Tibial artery (tissue), 4 donors: ENCODE measurements at regions not wholly inside any gene's neighbourhood (a gene's known extent, or its start where the extent isn't known, plus 50 kb on each side); places are given as distances from the start of the nearest gene placed in this dataset.

Experiments
- DNase-seq, 2 donors: peaks; one replicate each; pipeline ENCODE4 v3.0.0-alpha.2; 2019
- H3K27ac ChIP-seq, 2 donors: fragments of 200-600 bp; sonication (generic) in 1 of 2; 1 replicate in 1 of 2; 2 replicates in 1 of 2; pipeline ENCODE4 v1.5.1; 2018 to 2019; ENCODE audit warnings: mild to moderate bottlenecking in 1 of 2
- H3K27me3 ChIP-seq, 2 donors: fragments of 200-600 bp; sonication (generic) in 1 of 2; one replicate each; pipeline versions ENCODE4 v1.5.1 to v1.6.0; 2016 to 2019
- H3K36me3 ChIP-seq, 3 donors: fragments of 200-600 bp; sonication (generic) in 2 of 3; one replicate each; pipeline ENCODE4 v1.5.1; 2016 to 2019; ENCODE audit warnings: mild to moderate bottlenecking in 2 of 3
- H3K4me1 ChIP-seq, 4 donors: fragments of 200-600 bp; sonication (generic) in 2 of 4; 1 replicate in 3 of 4; 2 replicates in 1 of 4; pipeline ENCODE4 v1.5.1; 2016 to 2019
- H3K4me3 ChIP-seq, 2 donors: fragments of 200-600 bp; sonication (generic) in 1 of 2; 1 replicate in 1 of 2; 2 replicates in 1 of 2; pipeline ENCODE4 v1.5.1; 2018 to 2019; ENCODE audit warnings: mild to moderate bottlenecking in 2 of 2
- H3K9me3 ChIP-seq, 3 donors: fragments of 200-600 bp; sonication (generic) in 1 of 3; one replicate each; pipeline ENCODE4 v1.5.1; 2016 to 2019
- intact Hi-C: fragments of 100-400 bp; cut with DNase I; formaldehyde crosslinking; loops from one replicate; pipeline ENCODE4 v1.15.0; 2023; ENCODE audit warnings: low total_unique reads
- TF ChIP-seq, protein P1 (sequence below), 2 experiments: fragments of 200-600 bp in 1 of 2; fragments of 450-650 bp in 1 of 2; IDR thresholded peaks; one replicate each; pipeline ENCODE4 v1.5.1; 2017 to 2019; ENCODE audit warnings: antibody characterized with exemption in 2 of 2, mild to moderate bottlenecking in 1 of 2, moderate library complexity in 1 of 2

DNA sequence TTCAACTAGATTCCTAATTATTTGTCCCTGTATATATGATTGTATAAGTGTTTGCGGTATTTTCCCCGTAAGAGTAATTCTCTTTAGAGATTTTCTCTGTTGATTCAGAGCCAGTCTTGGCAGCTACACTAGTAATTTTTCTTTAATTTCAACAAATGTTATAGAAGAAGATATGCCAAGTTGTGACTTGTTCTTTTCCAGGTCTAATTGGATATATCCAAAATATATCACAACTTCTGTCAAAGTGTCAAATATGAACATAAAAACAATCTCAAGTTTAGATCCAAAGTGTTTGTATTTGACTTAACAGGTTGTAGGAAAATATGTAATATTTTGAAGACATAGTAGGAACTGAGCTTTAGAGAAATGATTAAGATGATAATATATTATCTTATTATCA, 733.9 kb upstream of the SLITRK5 start:
- H3K4me1 ChIP-seq, result no peaks in the 10 kb centered on the region
- DNase-seq, result no peak

DNA sequence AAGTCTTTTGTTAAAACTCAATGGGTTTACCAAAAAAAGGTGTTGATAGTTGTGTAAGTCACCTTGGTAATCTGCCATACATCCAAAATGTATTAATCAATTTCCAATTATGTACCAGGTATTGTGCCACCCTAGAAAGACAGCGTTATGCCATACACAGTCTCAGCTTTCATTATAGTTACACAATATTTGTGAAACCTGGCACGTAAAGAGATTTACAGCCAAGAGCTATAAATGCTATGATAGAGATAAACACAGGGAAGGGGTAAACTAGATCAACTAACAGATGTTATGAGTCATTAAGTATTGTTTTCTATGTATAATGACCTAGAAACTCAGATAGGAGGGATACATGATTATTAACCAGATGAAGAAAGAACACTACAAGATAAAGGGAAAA, 725.6 kb upstream of the SLITRK5 start:
- Histone ChIP-seq H3K4me3 (no peak overlapping the region), H3K4me1 (no peaks in the 10 kb centered on the region), H3K9me3 (no peaks in the 10 kb centered on the region), H3K27me3 (no peaks in the 10 kb centered on the region), H3K27ac (no peak overlapping the region), H3K36me3 (no peaks in the 10 kb centered on the region)
- no peak for DNase-seq
- intact Hi-C loops, result no loop called here
- TF ChIP-seq, protein P1, sequence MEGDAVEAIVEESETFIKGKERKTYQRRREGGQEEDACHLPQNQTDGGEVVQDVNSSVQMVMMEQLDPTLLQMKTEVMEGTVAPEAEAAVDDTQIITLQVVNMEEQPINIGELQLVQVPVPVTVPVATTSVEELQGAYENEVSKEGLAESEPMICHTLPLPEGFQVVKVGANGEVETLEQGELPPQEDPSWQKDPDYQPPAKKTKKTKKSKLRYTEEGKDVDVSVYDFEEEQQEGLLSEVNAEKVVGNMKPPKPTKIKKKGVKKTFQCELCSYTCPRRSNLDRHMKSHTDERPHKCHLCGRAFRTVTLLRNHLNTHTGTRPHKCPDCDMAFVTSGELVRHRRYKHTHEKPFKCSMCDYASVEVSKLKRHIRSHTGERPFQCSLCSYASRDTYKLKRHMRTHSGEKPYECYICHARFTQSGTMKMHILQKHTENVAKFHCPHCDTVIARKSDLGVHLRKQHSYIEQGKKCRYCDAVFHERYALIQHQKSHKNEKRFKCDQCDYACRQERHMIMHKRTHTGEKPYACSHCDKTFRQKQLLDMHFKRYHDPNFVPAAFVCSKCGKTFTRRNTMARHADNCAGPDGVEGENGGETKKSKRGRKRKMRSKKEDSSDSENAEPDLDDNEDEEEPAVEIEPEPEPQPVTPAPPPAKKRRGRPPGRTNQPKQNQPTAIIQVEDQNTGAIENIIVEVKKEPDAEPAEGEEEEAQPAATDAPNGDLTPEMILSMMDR (IDR thresholded peaks at IDR 0.05), result no peak

More for the DNA sequence above, 733.9 kb upstream of the SLITRK5 start:
- TF ChIP-seq, protein P1 (IDR thresholded peaks at IDR 0.05), result no peak
- no peak overlapping the region for H3K27ac ChIP-seq
- no peak overlapping the region for H3K4me3 ChIP-seq
- H3K36me3 ChIP-seq, result no peaks in the 10 kb centered on the region
- no peaks in the 10 kb centered on the region for H3K9me3 ChIP-seq
- intact Hi-C loops, result no loop called here
- no peaks in the 10 kb centered on the region for H3K27me3 ChIP-seq

DNA sequence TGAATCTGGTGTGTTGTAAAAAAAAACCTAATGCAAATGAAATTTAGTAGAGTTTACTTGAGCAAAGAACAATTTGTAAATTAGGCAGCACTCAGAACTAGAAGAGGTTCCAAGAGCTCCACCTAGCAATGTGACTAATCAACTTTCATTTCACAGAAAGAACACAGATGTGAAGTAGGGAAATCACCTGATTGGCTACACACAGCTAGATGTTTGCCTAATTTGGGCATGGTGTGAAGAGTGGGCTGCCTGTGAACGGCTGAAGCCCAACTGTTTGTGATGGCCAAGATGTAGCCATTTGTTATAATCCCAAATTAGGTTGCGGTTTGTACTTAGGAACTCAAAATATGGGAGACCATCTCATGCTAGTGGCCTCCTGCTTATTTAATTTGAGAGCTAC, 724.4 kb upstream of the SLITRK5 start:
- Histone ChIP-seq H3K4me1 (no peaks in the 10 kb centered on the region), H3K27ac (no peak overlapping the region), H3K36me3 (no peaks in the 10 kb centered on the region), H3K27me3 (no peaks in the 10 kb centered on the region), H3K9me3 (no peaks in the 10 kb centered on the region), H3K4me3 (no peak overlapping the region)
- TF ChIP-seq, protein P1 (IDR thresholded peaks at IDR 0.05), result no peak
- intact Hi-C loops, result no loop called here
- no peak for DNase-seq

DNA sequence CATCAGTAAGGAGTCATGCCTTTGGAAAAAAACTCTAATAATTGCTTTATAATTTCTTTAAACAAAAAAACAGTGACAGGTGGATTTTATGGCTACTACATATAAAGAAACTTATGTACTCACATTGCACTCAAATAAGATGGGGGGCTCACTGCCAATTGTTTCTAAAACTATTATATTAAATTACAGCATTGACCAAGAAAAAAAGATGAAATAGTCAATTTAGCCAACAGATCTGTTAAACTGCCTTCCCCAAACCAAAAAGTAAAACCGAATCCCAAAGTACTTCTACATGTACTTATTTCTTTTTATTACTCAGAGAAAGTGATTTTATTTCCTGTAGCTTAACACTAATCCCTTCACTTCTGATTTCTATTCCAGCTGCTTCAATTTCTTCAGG, 716.8 kb upstream of the SLITRK5 start:
- no peaks in the 10 kb centered on the region for H3K4me1 ChIP-seq
- no peaks in the 10 kb centered on the region for H3K27me3 ChIP-seq
- intact Hi-C loops, result no loop called here

DNA sequence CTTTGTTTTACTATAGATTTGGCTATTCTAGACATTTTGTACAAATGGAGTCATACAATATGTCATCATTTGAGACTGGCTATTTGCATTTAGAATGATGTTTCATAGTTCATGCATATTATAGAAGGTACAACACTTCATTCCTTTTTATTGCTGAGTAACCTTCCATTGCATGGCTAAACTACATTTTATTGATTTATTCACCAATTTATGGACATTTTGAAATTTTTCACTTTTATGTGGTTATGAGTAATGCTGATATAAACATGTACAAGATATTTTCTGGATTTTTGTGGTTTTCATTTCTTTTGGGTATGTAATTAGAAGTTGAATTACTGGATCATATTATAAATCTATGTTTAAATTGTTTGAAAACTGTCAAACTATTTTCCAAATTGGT, 710.3 kb upstream of the SLITRK5 start:
- Histone ChIP-seq H3K9me3 (no peaks in the 10 kb centered on the region), H3K36me3 (no peaks in the 10 kb centered on the region), H3K4me1 (no peaks in the 10 kb centered on the region), H3K27ac (no peak overlapping the region), H3K4me3 (no peak overlapping the region), H3K27me3 (no peaks in the 10 kb centered on the region)
- no peak for DNase-seq
- TF ChIP-seq, protein P1 (IDR thresholded peaks at IDR 0.05), result no peak
- intact Hi-C loops, result no loop called here

More for the DNA sequence above, 716.8 kb upstream of the SLITRK5 start:
- no peaks in the 10 kb centered on the region for H3K36me3 ChIP-seq
- no peaks in the 10 kb centered on the region for H3K9me3 ChIP-seq
- no peak for DNase-seq
- H3K27ac ChIP-seq, result no peak overlapping the region
- TF ChIP-seq, protein P1 (IDR thresholded peaks at IDR 0.05), result no peak
- H3K4me3 ChIP-seq, result no peak overlapping the region
